SU-DHL-6 (cell line): ENCODE measurements at regions not wholly inside any gene's neighbourhood (a gene's known extent, or its start where the extent isn't known, plus 50 kb on each side); places are given as distances from the start of the nearest gene placed in this dataset.
A peak's percentile ranks its signal among the peaks of the same experiment; 100 is the strongest.

ENCODE experiments used
- H2AFZ ChIP-seq: fragments of 200-600 bp; sonication (generic); 2 replicates; pipeline ENCODE4 v1.6.1; 2014; ENCODE audit warnings: low read depth, mild to moderate bottlenecking, moderate library complexity, mixed read lengths, antibody characterized with exemption, low read length; ENCODE audit not compliant: severe bottlenecking
- H3F3A ChIP-seq: fragments of 200-600 bp; shearing (Covaris generic); 2 replicates; pipeline ENCODE4 v1.6.0; 2016; ENCODE audit warnings: antibody characterized with exemption, mild to moderate bottlenecking; ENCODE audit not compliant: insufficient read depth
- H3K27ac ChIP-seq: fragments of 200-600 bp; sonication (generic); 2 replicates; pipeline ENCODE4 v1.5.1; 2016; ENCODE audit warnings: low read depth, mild to moderate bottlenecking, low read length, moderate library complexity, mixed read lengths
- H3K27me3 ChIP-seq: fragments of 200-600 bp; sonication (generic), shearing (Covaris generic); 2 replicates; pipeline ENCODE4 v1.6.0; 2014; ENCODE audit warnings: mild to moderate bottlenecking, low read length
- H3K36me3 ChIP-seq: fragments of 200-600 bp; sonication (generic); 2 replicates; pipeline ENCODE4 v1.6.1; 2014; ENCODE audit warnings: mild to moderate bottlenecking, low read length, mixed read lengths
- H3K4me2 ChIP-seq: fragments of 300-600, 200-600 bp; shearing (Covaris generic), sonication (generic); 2 replicates; pipeline ENCODE4 v1.6.0; 2014; ENCODE audit warnings: low read length, low read depth, mild to moderate bottlenecking; ENCODE audit not compliant: poor library complexity, severe bottlenecking
- H3K4me3 ChIP-seq: fragments of 200-600 bp; sonication (generic); 2 replicates; pipeline ENCODE4 v1.5.1; 2014; ENCODE audit warnings: antibody characterized with exemption, low read length, mild to moderate bottlenecking, mixed read lengths; ENCODE audit not compliant: insufficient read depth, poor library complexity, severe bottlenecking
- H3K79me2 ChIP-seq: fragments of 200-600 bp; sonication (generic); 2 replicates; pipeline ENCODE4 v1.6.1; 2014; ENCODE audit warnings: mild to moderate bottlenecking, low read length, moderate library complexity; ENCODE audit not compliant: insufficient read depth
- H3K9ac ChIP-seq: fragments of 200-600 bp; sonication (generic); 2 replicates; pipeline ENCODE4 v1.7.0; 2014; ENCODE audit warnings: mild to moderate bottlenecking, low read length
- H3K9me2 ChIP-seq: fragments of 200-600 bp; sonication (generic); replicated peaks from 2 replicates; pipeline ENCODE4 v1.6.1; 2014; ENCODE audit warnings: low read length; ENCODE audit not compliant: insufficient read depth
- H3K9me3 ChIP-seq: fragments of 200-600 bp; sonication (generic); 2 replicates; pipeline ENCODE4 v1.6.1; 2014; ENCODE audit warnings: low read length, mixed read lengths; ENCODE audit not compliant: insufficient read depth
- H4K20me1 ChIP-seq: fragments of 200-600 bp; sonication (generic); 2 replicates; pipeline ENCODE4 v1.6.1; 2014; ENCODE audit warnings: low read depth, mild to moderate bottlenecking, antibody characterized with exemption, low read length, moderate library complexity, mixed read lengths
- CTCF ChIP-seq: fragments of 200-600 bp; sonication (generic); IDR thresholded peaks from one replicate; pipeline ENCODE4 v1.5.1; 2017; ENCODE audit warnings: antibody characterized with exemption, mild to moderate bottlenecking, low read length, moderate library complexity; ENCODE audit not compliant: insufficient read depth, poor library complexity, severe bottlenecking
- EZH2phosphoT487 ChIP-seq: fragments of 200-600 bp; sonication (generic), shearing (Covaris generic); conservative IDR thresholded peaks from 2 replicates; pipeline ENCODE4 v1.6.1; 2018; ENCODE audit warnings: mild to moderate bottlenecking, antibody characterized with exemption, low read length, moderate library complexity, mixed read lengths

- Histone ChIP-seq H3K9me3 (no peaks in the 10 kb centered on the region), H3F3A (no peaks in the 10 kb centered on the region), H3K27me3 (no peaks in the 10 kb centered on the region), H3K36me3 (no peaks in the 10 kb centered on the region), H3K4me3 (no peak overlapping the region), H3K4me2 (peak overlapping the region; percentile 63), H2AFZ (peak overlapping the region; percentile 89), H3K9ac (peak overlapping the region; percentile 15), H3K79me2 (no peaks in the 10 kb centered on the region), H3K27ac (peak overlapping the region; percentile 35), H4K20me1 (no peaks in the 10 kb centered on the region), H3K9me2 (no peaks in the 10 kb centered on the region)
- TF ChIP-seq EZH2phosphoT487 (no peak), CTCF (no peak)
These were observed 270.4 kb upstream of the B3GALT2 start for GRCh38 chr1:193456811-193457280.

- no peak overlapping the region for H3K4me2 ChIP-seq
- TF ChIP-seq CTCF (no peak), EZH2phosphoT487 (no peak)
These were observed 265.2 kb upstream of the B3GALT2 start for GRCh38 chr1:193451606-193452005.

GRCh38 chr1:193451001-193451400, 264.6 kb upstream of the B3GALT2 start:
- Histone ChIP-seq H3K27ac (no peak overlapping the region), H4K20me1 (no peaks in the 10 kb centered on the region), H3K9ac (no peak overlapping the region), H2AFZ (no peak overlapping the region), H3K27me3 (no peaks in the 10 kb centered on the region), H3K9me2 (no peaks in the 10 kb centered on the region), H3F3A (peaks cover 21% of the 10 kb centered on the region), H3K79me2 (no peaks in the 10 kb centered on the region), H3K4me2 (no peak overlapping the region), H3K9me3 (no peaks in the 10 kb centered on the region), H3K4me3 (no peak overlapping the region), H3K36me3 (no peaks in the 10 kb centered on the region)
- TF ChIP-seq CTCF (no peak), EZH2phosphoT487 (no peak)

More at GRCh38 chr1:193451606-193452005, 265.2 kb upstream of the B3GALT2 start:
- no peaks in the 10 kb centered on the region for H3K79me2 ChIP-seq
- H3K4me3 ChIP-seq, result no peak overlapping the region
- H3K9ac ChIP-seq, result no peak overlapping the region
- peaks cover 21% of the 10 kb centered on the region for H3F3A ChIP-seq
- no peaks in the 10 kb centered on the region for H4K20me1 ChIP-seq
- H3K36me3 ChIP-seq, result no peaks in the 10 kb centered on the region
- no peaks in the 10 kb centered on the region for H3K9me3 ChIP-seq
- H3K27me3 ChIP-seq, result no peaks in the 10 kb centered on the region
- no peak overlapping the region for H3K27ac ChIP-seq
- H3K9me2 ChIP-seq, result no peaks in the 10 kb centered on the region
- H2AFZ ChIP-seq, result no peak overlapping the region
